Inflammatory macrophage treated with lipopolysaccharide for 4 hours (primary cell): ENCODE measurements at regions not wholly inside any gene's neighbourhood (a gene's known extent, or its start where the extent isn't known, plus 50 kb on each side); places are given as distances from the start of the nearest gene placed in this dataset.

ENCODE experiments used
- DNase-seq: peaks from one replicate; pipeline ENCODE4 v3.0.0-alpha.2; 2020

DNA sequence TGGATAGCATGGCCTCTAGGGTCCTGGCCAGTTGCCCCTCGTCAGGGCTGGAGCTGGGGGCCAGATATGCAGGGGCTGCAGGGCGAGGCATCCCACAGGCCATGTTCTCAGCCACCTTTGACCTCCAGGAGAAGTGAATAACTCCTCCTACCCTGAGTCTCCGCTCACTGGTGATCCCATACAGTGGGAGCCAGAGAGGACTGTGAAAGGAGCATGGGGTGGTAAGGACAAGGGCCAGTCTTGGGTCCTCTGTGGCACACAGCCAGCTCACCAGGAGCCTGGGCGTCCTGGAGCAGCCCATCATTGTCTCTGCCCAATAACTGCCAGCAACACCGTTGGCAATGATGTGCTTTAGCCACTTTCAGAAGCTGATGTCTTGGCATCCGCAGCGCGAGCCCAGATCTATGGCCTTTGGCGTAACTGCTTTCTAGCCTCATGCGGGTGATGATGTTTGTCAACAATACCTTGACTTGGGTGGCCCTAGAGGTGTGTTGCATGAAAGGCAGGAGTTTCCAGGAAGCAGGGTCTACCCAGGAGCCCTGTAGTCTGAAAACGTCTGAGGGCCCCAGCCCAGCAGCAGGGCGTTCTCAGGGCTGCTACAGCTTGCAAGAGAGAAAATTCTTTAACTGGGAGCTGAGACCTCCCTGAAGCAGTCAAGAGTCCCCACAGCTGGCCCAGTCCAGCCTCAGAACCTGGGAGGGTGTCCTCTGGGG lies 61.1 kb upstream of the IQSEC1 start:
- DNase-seq = no peak

DNA sequence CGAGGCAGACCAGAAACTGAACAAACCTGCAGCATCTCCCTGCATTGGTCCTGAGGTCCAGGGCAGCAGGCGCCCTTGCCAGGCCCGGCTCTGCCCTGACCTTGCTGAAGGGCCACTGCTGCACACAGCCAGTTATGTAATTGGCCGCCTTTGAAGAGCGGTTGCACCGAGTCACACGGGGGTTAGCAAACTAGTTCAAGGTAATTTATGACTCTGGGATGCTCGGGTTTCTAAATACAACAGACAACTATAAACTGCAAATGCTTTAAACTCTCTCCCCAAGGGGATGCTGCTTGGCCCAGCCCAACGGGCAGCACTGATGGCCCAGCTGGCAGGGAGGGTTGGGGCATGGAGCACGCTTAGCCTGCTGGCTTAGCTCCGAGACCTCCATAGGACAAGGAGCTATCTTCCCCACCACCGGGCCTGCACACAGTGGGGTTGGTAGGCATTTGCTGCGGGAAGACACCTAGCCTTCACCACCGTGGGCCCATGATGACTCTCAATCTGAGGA lies 60.3 kb upstream of the IQSEC1 start:
- DNase-seq = no peak

DNA sequence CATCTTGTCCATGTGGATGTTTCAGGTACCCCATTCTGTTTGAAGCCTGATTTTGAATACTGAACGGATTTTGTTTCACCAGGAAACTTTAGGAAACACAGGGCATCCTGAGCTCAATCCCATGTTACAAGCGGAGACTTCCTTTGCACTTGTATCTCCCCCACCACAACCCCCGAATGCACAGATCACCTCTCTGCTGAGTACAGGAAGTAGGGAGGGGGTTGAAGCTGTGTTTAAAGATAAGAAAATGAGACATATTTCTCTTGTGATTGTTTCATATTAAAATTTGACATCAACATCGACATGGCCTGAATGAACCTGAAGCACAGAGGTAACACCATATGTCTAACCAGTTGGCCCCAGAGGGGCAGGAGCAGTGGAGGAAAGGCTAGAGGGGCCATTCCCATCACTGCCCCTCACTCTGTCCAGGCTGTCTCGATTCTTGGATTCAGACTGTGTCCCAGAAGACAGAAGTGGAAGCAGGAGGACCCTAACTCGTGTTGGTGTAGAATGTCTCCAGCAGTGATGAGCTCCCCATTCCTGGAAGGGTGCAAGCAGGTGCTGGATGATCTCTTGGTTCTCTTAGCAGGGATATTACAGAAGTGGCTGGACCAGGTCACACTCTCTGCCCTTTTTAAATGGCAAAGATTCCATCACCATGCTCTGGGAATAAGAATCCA lies 59.6 kb upstream of the IQSEC1 start:
- DNase-seq = no peak

DNA sequence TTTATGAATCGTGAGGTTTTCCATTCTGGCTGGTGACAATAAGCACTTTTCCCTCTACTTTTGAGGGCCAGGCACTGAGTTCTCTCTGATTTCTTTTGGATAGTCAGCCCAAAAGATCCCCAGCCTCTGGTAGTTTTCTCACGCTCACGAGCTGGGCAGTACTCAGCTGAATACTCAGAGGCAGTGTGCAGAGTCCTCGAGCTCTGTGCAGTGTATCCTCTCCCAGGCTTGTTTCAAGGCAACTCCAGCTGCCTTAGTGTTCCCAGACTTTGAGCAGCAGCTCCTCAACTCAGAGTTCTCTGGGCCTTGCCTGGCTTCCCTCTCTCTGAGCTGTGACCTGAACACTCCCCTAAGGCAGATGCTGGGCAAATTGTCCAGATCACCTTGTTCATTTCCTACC lies 59.1 kb upstream of the IQSEC1 start:
- no peak for DNase-seq

DNA sequence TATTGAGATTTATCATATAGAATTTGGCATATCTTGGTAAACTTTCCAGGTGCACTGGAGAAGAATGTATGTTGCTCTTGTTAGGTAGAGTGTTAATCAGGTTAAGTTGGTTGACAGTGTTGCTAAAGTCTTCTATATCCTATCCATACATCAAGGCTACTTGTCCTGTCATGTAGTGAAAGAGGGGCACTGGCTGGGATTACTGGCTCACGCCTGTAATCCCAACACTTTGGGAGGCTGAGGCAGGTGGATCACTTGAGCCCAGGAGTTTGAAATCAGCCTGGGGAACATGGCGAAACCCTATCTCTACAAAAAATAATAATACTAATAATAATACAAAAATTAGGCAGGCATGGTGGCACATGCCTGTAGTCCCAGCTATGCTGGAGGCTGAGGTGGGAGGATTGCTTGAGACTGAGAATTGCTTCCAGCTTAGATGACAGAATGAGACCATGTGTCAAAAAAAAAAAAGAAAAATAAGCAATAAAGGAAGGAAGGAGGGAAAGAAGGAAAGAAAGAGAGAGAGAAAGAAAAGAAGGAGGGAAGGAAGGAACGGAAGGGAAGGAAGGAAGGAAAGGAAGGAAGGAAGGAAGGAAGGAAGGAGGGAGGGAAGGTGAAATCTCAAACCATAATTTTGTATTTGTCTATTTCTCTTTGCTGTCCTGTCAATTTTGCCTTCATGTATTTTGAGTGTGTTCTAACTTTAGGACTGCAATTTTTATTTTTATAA lies 57.4 kb upstream of the IQSEC1 start:
- no peak for DNase-seq

DNA sequence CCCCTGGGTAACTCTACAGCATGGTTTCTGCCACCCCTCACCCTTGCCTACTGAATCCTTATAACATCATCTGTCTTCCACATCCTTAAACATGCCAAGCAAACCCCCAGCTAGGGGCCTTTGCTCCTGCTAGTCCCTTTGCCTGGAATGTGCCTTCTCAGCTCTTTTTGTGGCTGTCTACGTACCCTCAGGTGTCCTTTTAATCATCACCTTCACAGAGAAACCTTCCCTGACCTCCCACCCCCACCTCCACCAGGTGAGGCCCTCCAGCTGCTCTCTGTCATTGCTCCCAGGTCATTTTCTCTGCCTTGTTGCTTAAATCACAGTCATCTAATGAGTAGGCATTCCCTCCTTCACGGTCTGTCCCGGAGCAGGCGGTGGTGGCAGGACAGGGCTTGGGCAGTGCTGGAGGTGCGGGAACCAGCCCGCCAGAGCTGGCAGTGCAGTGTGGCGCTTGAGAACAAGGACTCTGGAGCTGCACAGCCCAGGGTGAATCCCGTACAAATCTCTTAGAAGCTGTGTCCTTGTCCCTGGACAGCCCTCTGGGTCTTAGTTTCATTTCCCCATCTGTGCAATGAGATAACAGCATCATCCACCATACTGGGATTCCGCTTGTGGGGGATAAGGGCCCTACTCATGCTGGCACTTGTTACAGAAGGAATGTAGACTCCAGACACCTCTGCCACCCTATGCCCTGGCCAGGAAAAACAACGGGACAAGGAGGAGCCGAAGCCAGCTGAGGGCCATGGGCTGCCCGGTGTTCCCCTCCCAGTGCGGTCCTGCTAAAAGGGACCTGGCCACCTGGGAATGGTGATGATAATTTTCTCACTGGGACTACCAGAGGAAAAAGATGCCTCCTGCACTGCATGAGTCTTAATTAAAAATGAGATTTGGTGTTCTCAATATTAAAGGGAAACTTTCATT lies 52.1 kb upstream of the IQSEC1 start:
- no peak for DNase-seq

DNA sequence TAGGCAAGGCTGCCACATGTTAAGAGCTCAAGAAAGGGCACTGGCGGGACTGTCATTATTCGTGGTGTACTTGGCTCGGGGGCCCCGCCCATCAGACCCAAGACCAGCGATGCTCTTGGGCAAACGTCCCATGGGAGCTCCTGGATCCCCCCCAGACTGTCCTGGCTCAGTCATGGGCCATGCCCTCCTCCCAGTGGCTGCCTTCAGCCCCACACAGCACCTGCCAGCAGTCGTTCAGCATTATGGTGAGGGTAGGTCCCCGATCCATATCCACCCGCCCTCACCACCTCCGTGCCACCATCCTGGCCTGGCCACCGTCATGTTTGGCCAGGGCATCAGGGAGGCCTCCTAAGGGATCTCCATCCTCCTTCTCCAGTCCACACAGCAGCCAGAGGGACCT lies 51.4 kb upstream of the IQSEC1 start:
- DNase-seq = no peak

DNA sequence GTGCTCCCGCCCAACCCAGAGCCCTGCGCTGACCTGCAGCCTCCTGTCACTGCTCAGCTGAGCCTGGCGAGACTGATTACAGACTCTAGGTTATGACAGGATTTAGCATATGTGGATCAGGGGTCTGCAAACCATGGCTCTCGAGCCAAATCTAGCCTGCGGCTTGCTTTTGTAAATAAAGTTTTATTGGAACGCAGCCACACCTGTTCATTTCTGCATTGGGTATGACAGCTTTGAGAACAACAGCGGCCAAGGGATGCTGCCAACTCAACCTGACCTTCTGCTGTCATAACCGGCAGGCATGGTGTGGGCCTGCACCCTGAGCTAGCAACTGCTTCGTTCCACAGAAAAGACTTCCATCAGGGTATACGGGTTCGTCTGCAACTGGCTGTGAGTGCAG lies 50.5 kb upstream of the IQSEC1 start:
- no peak for DNase-seq

DNA sequence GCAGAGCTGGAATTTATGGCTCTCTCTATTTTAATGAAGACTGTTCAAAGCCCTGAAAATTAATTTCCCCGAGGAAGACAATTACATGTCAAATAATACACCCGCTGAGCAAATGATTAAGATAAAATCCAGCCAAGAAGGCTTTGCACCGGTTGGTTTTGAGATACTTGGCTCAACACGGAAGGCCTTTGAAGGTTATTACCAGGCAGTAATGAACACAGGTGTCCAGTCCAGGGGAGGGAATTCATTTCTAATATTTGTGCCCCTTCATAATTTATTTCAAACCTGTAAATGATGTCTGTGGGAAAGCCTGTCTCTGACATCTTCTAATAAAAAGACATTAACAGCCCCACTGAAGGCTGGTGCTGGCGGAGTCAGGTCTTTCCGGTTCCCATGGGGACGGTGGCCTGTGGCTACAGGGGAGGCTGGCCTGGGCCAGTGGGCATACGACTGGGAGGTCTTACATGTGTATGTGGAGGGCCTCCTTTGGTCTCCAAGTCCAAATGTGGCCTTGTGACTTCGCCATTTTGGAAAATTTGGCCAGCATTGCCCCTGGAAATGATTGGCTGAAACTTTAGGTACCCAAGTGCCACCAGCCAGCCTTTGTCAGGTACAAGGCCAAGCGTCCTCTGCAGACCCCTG lies 49.9 kb upstream of the IQSEC1 start:
- no peak for DNase-seq
